ENCODE measurements at regions not wholly inside any gene's neighbourhood (a gene's known extent, or its start where the extent isn't known, plus 50 kb on each side); places are given as distances from the start of the nearest gene placed in this dataset.

DNA sequence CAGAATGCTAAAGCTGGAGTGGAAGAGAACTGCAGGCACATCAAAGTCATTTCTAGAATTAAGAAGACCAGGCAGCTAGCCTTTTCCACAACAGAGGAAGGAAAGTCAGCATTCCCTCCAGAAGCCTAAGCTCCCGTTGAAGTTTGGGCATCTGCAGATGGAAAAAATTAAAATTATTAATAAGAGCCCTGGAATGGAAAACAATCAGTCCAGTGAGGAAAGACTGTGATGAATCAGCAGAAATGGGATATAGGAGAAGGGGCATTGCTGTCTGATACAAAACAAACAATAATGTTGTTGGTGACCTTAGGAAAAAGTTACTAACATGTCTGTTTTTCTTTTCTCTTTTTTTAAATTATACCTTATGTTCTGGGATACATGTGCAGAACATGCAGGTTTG lies 450.7 kb upstream of the SLC14A2 start:
- TF ChIP-seq POLR2A (IDR thresholded peaks at IDR 0.05) = no peak
- TF ChIP-seq, protein P1, sequence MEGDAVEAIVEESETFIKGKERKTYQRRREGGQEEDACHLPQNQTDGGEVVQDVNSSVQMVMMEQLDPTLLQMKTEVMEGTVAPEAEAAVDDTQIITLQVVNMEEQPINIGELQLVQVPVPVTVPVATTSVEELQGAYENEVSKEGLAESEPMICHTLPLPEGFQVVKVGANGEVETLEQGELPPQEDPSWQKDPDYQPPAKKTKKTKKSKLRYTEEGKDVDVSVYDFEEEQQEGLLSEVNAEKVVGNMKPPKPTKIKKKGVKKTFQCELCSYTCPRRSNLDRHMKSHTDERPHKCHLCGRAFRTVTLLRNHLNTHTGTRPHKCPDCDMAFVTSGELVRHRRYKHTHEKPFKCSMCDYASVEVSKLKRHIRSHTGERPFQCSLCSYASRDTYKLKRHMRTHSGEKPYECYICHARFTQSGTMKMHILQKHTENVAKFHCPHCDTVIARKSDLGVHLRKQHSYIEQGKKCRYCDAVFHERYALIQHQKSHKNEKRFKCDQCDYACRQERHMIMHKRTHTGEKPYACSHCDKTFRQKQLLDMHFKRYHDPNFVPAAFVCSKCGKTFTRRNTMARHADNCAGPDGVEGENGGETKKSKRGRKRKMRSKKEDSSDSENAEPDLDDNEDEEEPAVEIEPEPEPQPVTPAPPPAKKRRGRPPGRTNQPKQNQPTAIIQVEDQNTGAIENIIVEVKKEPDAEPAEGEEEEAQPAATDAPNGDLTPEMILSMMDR (IDR thresholded peaks at IDR 0.05) = no peak
- no peak for TF ChIP-seq POLR2AphosphoS5 (IDR thresholded peaks at IDR 0.05)
- TF ChIP-seq EP300 (IDR thresholded peaks at IDR 0.05) = no peak
